B cell (primary cell): ENCODE measurements at regions not wholly inside any gene's neighbourhood (a gene's known extent, or its start where the extent isn't known, plus 50 kb on each side); places are given as distances from the start of the nearest gene placed in this dataset.
"Not testable (repeated sequence)": the region's sequence is repeated elsewhere in the genome, so short reads cannot be mapped to it uniquely, and the experiment has no call there.

Source experiments
- ATAC-seq: fragments of 200-7000 bp; cut with Tn5 transposase; one replicate; pipeline ENCODE4 v1.10.0; 2021; ENCODE audit warnings: low read depth, mild to moderate bottlenecking, moderate number of reproducible peaks, moderate library complexity
- CTCF ChIA-PET: fragments of 350-600 bp; sonication (Branson Sonifier 250); formaldehyde crosslinking; loops from one replicate; lab custom pipeline; 2021; ENCODE audit warnings: antibody characterized with exemption, inconsistent platforms; lab: Charles Lee
- POLR2A ChIA-PET: fragments of 350-600 bp; sonication (Branson Sonifier 250); formaldehyde crosslinking; loops from one replicate; lab custom pipeline; 2021; ENCODE audit warnings: antibody characterized with exemption; lab: Charles Lee
- DNase-seq: peaks from one replicate; pipeline ENCODE4 v3.0.0; 2013
- H2AFZ ChIP-seq: 2 replicates; pipeline ENCODE4 v1.6.1; 2012; ENCODE audit warnings: mild to moderate bottlenecking, low read depth, low read length; ENCODE audit not compliant: insufficient read depth, poor library complexity, severe bottlenecking
- H3K27ac ChIP-seq, 2 donors: 1 replicate in 1 of 2; 2 replicates in 1 of 2; pipeline ENCODE4 v1.5.1; 2012 to 2013; ENCODE audit warnings: low read length in 2 of 2, mild to moderate bottlenecking in 2 of 2, moderate library complexity in 1 of 2
- H3K27me3 ChIP-seq, 4 experiments: fragments of 200-600 bp in 1 of 4; sonication (generic) in 1 of 4; replicated peaks in 1 of 4; 1 replicate in 2 of 4; 2 replicates in 2 of 4; pipeline versions ENCODE4 v1.6.1 to v1.7.0; 2013 to 2016; ENCODE audit warnings: low read length in 3 of 4, mild to moderate bottlenecking in 2 of 4, mixed read lengths in 1 of 4, moderate library complexity in 1 of 4; ENCODE audit not compliant: insufficient read depth in 4 of 4, control insufficient read depth in 3 of 4; ENCODE audit errors: control extremely low read depth in 1 of 4
- H3K36me3 ChIP-seq, 2 experiments: replicated peaks in 1 of 2; 1 replicate in 1 of 2; 2 replicates in 1 of 2; pipeline versions ENCODE4 v1.6.1 to v1.7.1; 2013; ENCODE audit warnings: low read length in 1 of 2; ENCODE audit not compliant: insufficient read depth in 2 of 2, control insufficient read depth in 1 of 2; ENCODE audit errors: control extremely low read depth in 1 of 2, extremely low read depth in 1 of 2
- H3K4me1 ChIP-seq, 2 donors: fragments of 200-600 bp in 1 of 2; sonication (generic) in 1 of 2; 1 replicate in 1 of 2; 2 replicates in 1 of 2; pipeline versions ENCODE4 v1.5.1 to v1.6.1; 2013 to 2017; ENCODE audit warnings: low read length in 2 of 2; ENCODE audit not compliant: control insufficient read depth in 2 of 2, insufficient read depth in 2 of 2
- H3K4me2 ChIP-seq: replicated peaks from 2 replicates; pipeline ENCODE3; 2012; ENCODE audit warnings: mild to moderate bottlenecking, low read depth, low read length; ENCODE audit not compliant: poor library complexity, severe bottlenecking
- H3K4me3 ChIP-seq, 5 experiments: fragments of 200-600 bp in 1 of 5; sonication (generic) in 1 of 5; 1 replicate in 3 of 5; 2 replicates in 2 of 5; pipeline versions ENCODE4 v1.5.1 to v1.7.0; 2011 to 2016; ENCODE audit warnings: low read length in 4 of 5, mild to moderate bottlenecking in 4 of 5, low read depth in 2 of 5, control low read depth in 1 of 5, moderate library complexity in 1 of 5; ENCODE audit not compliant: insufficient read depth in 1 of 5; ENCODE audit errors: control extremely low read depth in 1 of 5, extremely low read depth in 1 of 5
- H3K79me2 ChIP-seq: fragments of 200-600 bp; sonication (generic); one replicate; pipeline ENCODE4 v1.6.0; 2016; ENCODE audit warnings: low read length; ENCODE audit not compliant: control insufficient read depth, insufficient read depth
- H3K9ac ChIP-seq: fragments of 200-600 bp; sonication (generic); 2 replicates; pipeline ENCODE4 v1.6.1; 2017; ENCODE audit warnings: mild to moderate bottlenecking, low read length, moderate library complexity
- H3K9me3 ChIP-seq, 3 donors: one replicate each; pipeline versions ENCODE4 v1.6.1 to v1.7.1; 2013; ENCODE audit warnings: low read length in 2 of 3; ENCODE audit not compliant: control insufficient read depth in 2 of 3, insufficient read depth in 1 of 3; ENCODE audit errors: control extremely low read depth in 1 of 3
- H4K20me1 ChIP-seq: 2 replicates; pipeline ENCODE4 v1.6.0; 2012; ENCODE audit warnings: mild to moderate bottlenecking, low read length; ENCODE audit not compliant: insufficient read depth, control insufficient read depth, poor library complexity, severe bottlenecking
- H3K27ac Mint-ChIP-seq: one replicate; pipeline ENCODE4 v1.8.0; 2021; ENCODE audit warnings: mixed read lengths
- H3K27me3 Mint-ChIP-seq: one replicate; pipeline ENCODE4 v1.8.0; 2021; ENCODE audit warnings: mixed read lengths
- H3K4me1 Mint-ChIP-seq: one replicate; pipeline ENCODE4 v1.8.0; 2021; ENCODE audit warnings: mixed read lengths
- H3K4me3 Mint-ChIP-seq: one replicate; pipeline ENCODE4 v1.8.0; 2021; ENCODE audit warnings: mixed read lengths
- H3K9me3 Mint-ChIP-seq: one replicate; pipeline ENCODE4 v1.8.0; 2022; ENCODE audit warnings: mixed read lengths; ENCODE audit not compliant: insufficient read depth
- CTCF ChIP-seq: fragments of 200-600 bp; IDR thresholded peaks from one replicate; pipeline ENCODE4 v1.8.0; 2022; ENCODE audit warnings: antibody characterized with exemption, mild to moderate bottlenecking
- EZH2 ChIP-seq: IDR thresholded peaks from 2 replicates; pipeline ENCODE4 v1.6.1; 2012; ENCODE audit warnings: borderline replicate concordance, low read depth, mild to moderate bottlenecking, moderate library complexity, low read length; ENCODE audit not compliant: insufficient read depth, poor library complexity, severe bottlenecking
- WGBS: methylation state at CpG from one replicate; pipeline ENCODE4 v1.1.5; 2013; ENCODE audit warnings: missing lambda C conversion rate; ENCODE audit not compliant: insufficient coverage; 5-methylcytosine and 5-hydroxymethylcytosine counted together
- intact Hi-C: fragments of 100-400 bp; cut with micrococcal nuclease; formaldehyde crosslinking; loops from one replicate; pipeline ENCODE4 v1.10.0; 2022

- WGBS: 73% methylated on average over 10 of the region's 14 CpGs
- no peak for ATAC-seq
- Histone ChIP-seq H3K4me3 (no peak overlapping the region), H3K79me2 (no peaks in the 10 kb centered on the region), H3K4me2 (no peak overlapping the region), H3K9ac (no peak overlapping the region), H2AFZ (no peak overlapping the region), H4K20me1 (no peaks in the 10 kb centered on the region), H3K4me1 (no peaks in the 10 kb centered on the region), H3K27me3 (no peaks in the 10 kb centered on the region), H3K9me3 (no peaks in the 10 kb centered on the region), H3K36me3 (no peaks in the 10 kb centered on the region), H3K27ac (no peak overlapping the region)
- no peaks in the 10 kb centered on the region for H3K27me3 Mint-ChIP-seq
- TF ChIP-seq EZH2: no peak
- TF ChIP-seq CTCF: no peak
- DNase-seq: no peak
- intact Hi-C loops: no loop called here
- CTCF ChIA-PET: no interaction called here
- H3K27ac Mint-ChIP-seq: no peak overlapping the region
- POLR2A ChIA-PET: no interaction called here
- H3K4me1 Mint-ChIP-seq: no peaks in the 10 kb centered on the region
- H3K4me3 Mint-ChIP-seq: no peak overlapping the region
- H3K9me3 Mint-ChIP-seq: no peaks in the 10 kb centered on the region
Observed at GRCh38 chr2:128603411-128603924, 284.8 kb upstream of the HS6ST1 start.

- TF ChIP-seq EZH2: no peak
- TF ChIP-seq CTCF: no peak
- Histone ChIP-seq H3K9ac (no peak overlapping the region), H3K79me2 (no peaks in the 10 kb centered on the region), H3K36me3 (no peaks in the 10 kb centered on the region), H2AFZ (no peak overlapping the region), H3K27me3 (no peaks in the 10 kb centered on the region), H3K27ac (no peak overlapping the region), H3K4me3 (no peak overlapping the region), H4K20me1 (no peaks in the 10 kb centered on the region), H3K4me1 (no peaks in the 10 kb centered on the region), H3K4me2 (no peak overlapping the region), H3K9me3 (no peaks in the 10 kb centered on the region)
- no peak overlapping the region for H3K4me3 Mint-ChIP-seq
- no CpG with 5 or more reads among the region's 2 CpGs for WGBS
- ATAC-seq (no peak), DNase-seq (no peak)
- ChIA-PET CTCF (no interaction called here), POLR2A (no interaction called here)
- intact Hi-C loops: no loop called here
- no peaks in the 10 kb centered on the region for H3K9me3 Mint-ChIP-seq
- H3K27ac Mint-ChIP-seq: no peak overlapping the region
- no peaks in the 10 kb centered on the region for H3K4me1 Mint-ChIP-seq
- H3K27me3 Mint-ChIP-seq: no peaks in the 10 kb centered on the region
Observed at GRCh38 chr2:128604045-128604444, 285.4 kb upstream of the HS6ST1 start.

GRCh38 chr2:128604581-128604980, 285.9 kb upstream of the HS6ST1 start:
- CTCF ChIA-PET, H3K27ac ChIP-seq, intact Hi-C loops, H3K27me3 Mint-ChIP-seq, H3K36me3 ChIP-seq, H3K9me3 Mint-ChIP-seq, DNase-seq, H3K27me3 ChIP-seq, H3K27ac Mint-ChIP-seq, H3K9me3 ChIP-seq, H3K79me2 ChIP-seq, H3K9ac ChIP-seq, ATAC-seq, POLR2A ChIA-PET, H4K20me1 ChIP-seq, H3K4me3 Mint-ChIP-seq, H2AFZ ChIP-seq, H3K4me1 Mint-ChIP-seq, H3K4me1 ChIP-seq, H3K4me2 ChIP-seq, H3K4me3 ChIP-seq: not testable (repeated sequence)
- 99% methylated on average over 7 of the region's 12 CpGs for WGBS
